Embryonic facial prominence (tissue), 1 donor: ENCODE measurements at regions not wholly inside any gene's neighbourhood (a gene's known extent, or its start where the extent isn't known, plus 50 kb on each side); places are given as distances from the start of the nearest gene placed in this dataset.

Source experiments
- DNase-seq: peaks from one replicate; pipeline ENCODE4 v3.0.0-alpha.2; 2016; ENCODE audit errors: extremely low spot score

- no peak for DNase-seq
Observed at GRCh38 chr11:110832080-110832479, 119.8 kb upstream of the ARHGAP20 start.

- DNase-seq, result no peak
Observed at GRCh38 chr11:110830747-110831146, 118.5 kb upstream of the ARHGAP20 start.

- DNase-seq, result no peak
Observed at GRCh38 chr11:110830344-110830743, 118.1 kb upstream of the ARHGAP20 start.

- DNase-seq, result no peak
Observed at GRCh38 chr11:110829873-110830272, 117.6 kb upstream of the ARHGAP20 start.

- no peak for DNase-seq
Observed at GRCh38 chr11:110828086-110828485, 115.8 kb upstream of the ARHGAP20 start.

GRCh38 chr11:110827276-110827675 is 115.0 kb upstream of the ARHGAP20 start:
- DNase-seq, result no peak

GRCh38 chr11:110824912-110825620 is 112.8 kb upstream of the ARHGAP20 start:
- DNase-seq, result no peak

- no peak for DNase-seq
Observed at GRCh38 chr11:110818032-110818687, 105.9 kb upstream of the ARHGAP20 start.

GRCh38 chr11:110812086-110812733 is 100.0 kb upstream of the ARHGAP20 start:
- DNase-seq, result no peak

GRCh38 chr11:110809417-110810199 is 97.4 kb upstream of the ARHGAP20 start:
- no peak for DNase-seq

GRCh38 chr11:110808248-110808647 is 96.0 kb upstream of the ARHGAP20 start:
- no peak for DNase-seq

GRCh38 chr11:110807801-110808200 is 95.6 kb upstream of the ARHGAP20 start:
- no peak for DNase-seq

- no peak for DNase-seq
Observed at GRCh38 chr11:110805756-110806155, 93.5 kb upstream of the ARHGAP20 start.

GRCh38 chr11:110802162-110802561 is 89.9 kb upstream of the ARHGAP20 start:
- DNase-seq, result no peak

GRCh38 chr11:110801328-110801727 is 89.1 kb upstream of the ARHGAP20 start:
- no peak for DNase-seq

- DNase-seq, result no peak
Observed at GRCh38 chr11:110798201-110798900, 86.1 kb upstream of the ARHGAP20 start.

- no peak for DNase-seq
Observed at GRCh38 chr11:110797453-110797852, 85.2 kb upstream of the ARHGAP20 start.

GRCh38 chr11:110795112-110795624 is 82.9 kb upstream of the ARHGAP20 start:
- no peak for DNase-seq

- DNase-seq, result no peak
Observed at GRCh38 chr11:110793556-110793955, 81.3 kb upstream of the ARHGAP20 start.

- DNase-seq, result no peak
Observed at GRCh38 chr11:110791621-110792020, 79.4 kb upstream of the ARHGAP20 start.

GRCh38 chr11:110787680-110788079 is 75.4 kb upstream of the ARHGAP20 start:
- DNase-seq, result no peak
